ENCODE measurements at regions not wholly inside any gene's neighbourhood (a gene's known extent, or its start where the extent isn't known, plus 50 kb on each side); places are given as distances from the start of the nearest gene placed in this dataset.

DNA sequence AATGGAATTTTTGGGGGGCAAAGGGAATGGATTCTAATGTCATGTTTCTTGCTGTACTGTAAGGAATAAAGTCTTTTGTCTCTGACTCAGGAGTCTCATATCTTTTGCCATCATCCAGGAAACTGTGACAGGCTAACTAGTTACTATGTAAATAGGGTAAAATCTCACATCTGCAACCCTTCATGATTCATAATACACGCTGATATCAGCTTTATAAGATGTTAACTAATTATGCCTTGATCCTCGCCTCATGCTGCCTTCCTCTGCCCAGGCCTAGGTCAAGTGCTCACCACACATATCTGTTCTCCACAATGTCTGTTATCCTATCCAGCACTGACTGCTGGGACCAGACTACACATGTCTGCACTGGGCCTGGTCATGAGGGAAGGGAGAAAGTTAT lies 81.3 kb upstream of the CXCL12 start:
- TF ChIP-seq, protein P1, sequence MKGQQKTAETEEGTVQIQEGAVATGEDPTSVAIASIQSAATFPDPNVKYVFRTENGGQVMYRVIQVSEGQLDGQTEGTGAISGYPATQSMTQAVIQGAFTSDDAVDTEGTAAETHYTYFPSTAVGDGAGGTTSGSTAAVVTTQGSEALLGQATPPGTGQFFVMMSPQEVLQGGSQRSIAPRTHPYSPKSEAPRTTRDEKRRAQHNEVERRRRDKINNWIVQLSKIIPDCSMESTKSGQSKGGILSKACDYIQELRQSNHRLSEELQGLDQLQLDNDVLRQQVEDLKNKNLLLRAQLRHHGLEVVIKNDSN (IDR thresholded peaks at IDR 0.05): no peak
- TF ChIP-seq, protein P2, sequence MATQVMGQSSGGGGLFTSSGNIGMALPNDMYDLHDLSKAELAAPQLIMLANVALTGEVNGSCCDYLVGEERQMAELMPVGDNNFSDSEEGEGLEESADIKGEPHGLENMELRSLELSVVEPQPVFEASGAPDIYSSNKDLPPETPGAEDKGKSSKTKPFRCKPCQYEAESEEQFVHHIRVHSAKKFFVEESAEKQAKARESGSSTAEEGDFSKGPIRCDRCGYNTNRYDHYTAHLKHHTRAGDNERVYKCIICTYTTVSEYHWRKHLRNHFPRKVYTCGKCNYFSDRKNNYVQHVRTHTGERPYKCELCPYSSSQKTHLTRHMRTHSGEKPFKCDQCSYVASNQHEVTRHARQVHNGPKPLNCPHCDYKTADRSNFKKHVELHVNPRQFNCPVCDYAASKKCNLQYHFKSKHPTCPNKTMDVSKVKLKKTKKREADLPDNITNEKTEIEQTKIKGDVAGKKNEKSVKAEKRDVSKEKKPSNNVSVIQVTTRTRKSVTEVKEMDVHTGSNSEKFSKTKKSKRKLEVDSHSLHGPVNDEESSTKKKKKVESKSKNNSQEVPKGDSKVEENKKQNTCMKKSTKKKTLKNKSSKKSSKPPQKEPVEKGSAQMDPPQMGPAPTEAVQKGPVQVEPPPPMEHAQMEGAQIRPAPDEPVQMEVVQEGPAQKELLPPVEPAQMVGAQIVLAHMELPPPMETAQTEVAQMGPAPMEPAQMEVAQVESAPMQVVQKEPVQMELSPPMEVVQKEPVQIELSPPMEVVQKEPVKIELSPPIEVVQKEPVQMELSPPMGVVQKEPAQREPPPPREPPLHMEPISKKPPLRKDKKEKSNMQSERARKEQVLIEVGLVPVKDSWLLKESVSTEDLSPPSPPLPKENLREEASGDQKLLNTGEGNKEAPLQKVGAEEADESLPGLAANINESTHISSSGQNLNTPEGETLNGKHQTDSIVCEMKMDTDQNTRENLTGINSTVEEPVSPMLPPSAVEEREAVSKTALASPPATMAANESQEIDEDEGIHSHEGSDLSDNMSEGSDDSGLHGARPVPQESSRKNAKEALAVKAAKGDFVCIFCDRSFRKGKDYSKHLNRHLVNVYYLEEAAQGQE (IDR thresholded peaks at IDR 0.05; ENCODE audit: low read depth): no peak
- TF ChIP-seq, protein P3, sequence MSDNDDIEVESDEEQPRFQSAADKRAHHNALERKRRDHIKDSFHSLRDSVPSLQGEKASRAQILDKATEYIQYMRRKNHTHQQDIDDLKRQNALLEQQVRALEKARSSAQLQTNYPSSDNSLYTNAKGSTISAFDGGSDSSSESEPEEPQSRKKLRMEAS (IDR thresholded peaks at IDR 0.05): no peak
- TF ChIP-seq EP300 (IDR thresholded peaks at IDR 0.05; ENCODE audit: borderline replicate concordance): no peak
